Ishikawa (cell line): ENCODE measurements at regions not wholly inside any gene's neighbourhood (a gene's known extent, or its start where the extent isn't known, plus 50 kb on each side); places are given as distances from the start of the nearest gene placed in this dataset.

ENCODE experiments used
- CEBPB ChIP-seq: IDR thresholded peaks from 2 replicates; pipeline ENCODE4 v1.6.1; 2012
- CREB1 ChIP-seq: IDR thresholded peaks from 2 replicates; pipeline ENCODE4 v1.6.1; 2012; ENCODE audit warnings: low read depth
- EGR1 ChIP-seq: IDR thresholded peaks from 2 replicates; pipeline ENCODE4 v1.6.1; 2012
- EP300 ChIP-seq: IDR thresholded peaks from 2 replicates; pipeline ENCODE4 v1.6.1; 2012; ENCODE audit warnings: borderline replicate concordance
- FOXM1 ChIP-seq: IDR thresholded peaks from 2 replicates; pipeline ENCODE4 v1.6.1; 2012; ENCODE audit warnings: low read depth, borderline replicate concordance
- MAX ChIP-seq: IDR thresholded peaks from 2 replicates; pipeline ENCODE4 v1.6.1; 2012
- NFIC ChIP-seq: IDR thresholded peaks from 2 replicates; pipeline ENCODE4 v1.6.1; 2012
- RAD21 ChIP-seq: IDR thresholded peaks from 2 replicates; pipeline ENCODE4 v1.6.1; 2012; ENCODE audit warnings: low read depth
- REST ChIP-seq: IDR thresholded peaks from 2 replicates; pipeline ENCODE4 v1.6.1; 2012; ENCODE audit warnings: low read depth, mild to moderate bottlenecking
- TAF1 ChIP-seq: IDR thresholded peaks from 2 replicates; pipeline ENCODE4 v1.6.1; 2012; ENCODE audit warnings: low read depth, mild to moderate bottlenecking
- TCF12 ChIP-seq: IDR thresholded peaks from 2 replicates; pipeline ENCODE4 v1.6.1; 2012; ENCODE audit warnings: low read depth
- TEAD4 ChIP-seq: IDR thresholded peaks from 2 replicates; pipeline ENCODE4 v1.6.1; 2012
- USF1 ChIP-seq: IDR thresholded peaks from 2 replicates; pipeline ENCODE4 v1.6.1; 2012
- YY1 ChIP-seq: IDR thresholded peaks from 2 replicates; pipeline ENCODE4 v1.6.1; 2012; ENCODE audit warnings: low read depth
- ZBTB7A ChIP-seq: IDR thresholded peaks from 2 replicates; pipeline ENCODE4 v1.6.1; 2012; ENCODE audit warnings: low read depth

GRCh38 chr14:38774162-38774561 lies 328.9 kb downstream of the SEC23A start:
- no peak for TF ChIP-seq USF1
- TF ChIP-seq RAD21: no peak
- no peak for TF ChIP-seq TEAD4
- no peak for TF ChIP-seq CEBPB
- no peak for TF ChIP-seq MAX
- no peak for TF ChIP-seq REST

GRCh38 chr14:38770251-38770650 lies 332.8 kb downstream of the SEC23A start:
- no peak for TF ChIP-seq FOXM1
- no peak for TF ChIP-seq REST
- TF ChIP-seq USF1: no peak

- TF ChIP-seq NFIC: no peak
- no peak for TF ChIP-seq FOXM1
- TF ChIP-seq EP300: no peak
- TF ChIP-seq USF1: no peak
- TF ChIP-seq YY1: no peak
- no peak for TF ChIP-seq REST
- no peak for TF ChIP-seq TEAD4
These were observed 340.2 kb downstream of the SEC23A start for GRCh38 chr14:38762845-38763244.

GRCh38 chr14:38762426-38762825 lies 340.6 kb downstream of the SEC23A start:
- TF ChIP-seq EP300 (no peak), CREB1 (no peak), CEBPB (no peak), TCF12 (no peak), TAF1 (no peak), YY1 (no peak), EGR1 (no peak), RAD21 (no peak), ZBTB7A (no peak), FOXM1 (no peak), MAX (no peak), USF1 (no peak), NFIC (no peak), TEAD4 (no peak), REST (no peak)
